8988T (cell line): ENCODE measurements at regions not wholly inside any gene's neighbourhood (a gene's known extent, or its start where the extent isn't known, plus 50 kb on each side); places are given as distances from the start of the nearest gene placed in this dataset.
"Not testable (repeated sequence)": the region's sequence is repeated elsewhere in the genome, so short reads cannot be mapped to it uniquely, and the experiment has no call there.

Experiments
- DNase-seq: peaks from one replicate; pipeline ENCODE4 v3.0.0; 2011

GRCh38 chr16:29179401-29180205 lies 194.8 kb downstream of the LAT start:
- DNase-seq: not testable (repeated sequence)

GRCh38 chr16:29177888-29178726 lies 193.3 kb downstream of the LAT start:
- not testable (repeated sequence) for DNase-seq

GRCh38 chr16:29177203-29177887 lies 192.5 kb downstream of the LAT start:
- not testable (repeated sequence) for DNase-seq

DNA sequence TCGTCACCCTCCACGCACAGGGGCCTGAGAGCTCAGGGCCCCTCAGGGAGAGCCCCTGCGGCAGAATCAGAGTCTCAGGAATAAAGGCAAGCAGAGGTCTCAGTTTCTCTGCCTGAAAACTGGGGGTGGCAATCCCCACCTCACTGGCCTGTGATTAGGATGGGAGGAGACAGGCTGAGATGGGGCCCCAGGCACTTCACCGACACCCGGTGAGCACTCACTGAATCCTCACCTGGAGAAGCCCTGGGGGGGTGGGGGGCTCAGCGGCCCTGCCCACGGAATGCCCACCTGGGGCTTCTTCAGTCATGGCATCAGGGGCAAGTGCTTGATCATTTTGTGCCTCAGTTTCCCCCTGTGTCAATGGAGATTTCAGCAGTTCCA lies 192.0 kb downstream of the LAT start:
- DNase-seq: not testable (repeated sequence)

GRCh38 chr16:29176154-29176470 lies 191.3 kb downstream of the LAT start:
- DNase-seq: not testable (repeated sequence)

GRCh38 chr16:29175411-29176153 lies 190.7 kb downstream of the LAT start:
- not testable (repeated sequence) for DNase-seq

GRCh38 chr16:29173371-29174305 lies 188.8 kb downstream of the LAT start:
- not testable (repeated sequence) for DNase-seq

- not testable (repeated sequence) for DNase-seq
Measured at GRCh38 chr16:29172098-29172724, 187.4 kb downstream of the LAT start.

GRCh38 chr16:29171296-29171695 lies 186.4 kb downstream of the LAT start:
- DNase-seq: not testable (repeated sequence)

DNA sequence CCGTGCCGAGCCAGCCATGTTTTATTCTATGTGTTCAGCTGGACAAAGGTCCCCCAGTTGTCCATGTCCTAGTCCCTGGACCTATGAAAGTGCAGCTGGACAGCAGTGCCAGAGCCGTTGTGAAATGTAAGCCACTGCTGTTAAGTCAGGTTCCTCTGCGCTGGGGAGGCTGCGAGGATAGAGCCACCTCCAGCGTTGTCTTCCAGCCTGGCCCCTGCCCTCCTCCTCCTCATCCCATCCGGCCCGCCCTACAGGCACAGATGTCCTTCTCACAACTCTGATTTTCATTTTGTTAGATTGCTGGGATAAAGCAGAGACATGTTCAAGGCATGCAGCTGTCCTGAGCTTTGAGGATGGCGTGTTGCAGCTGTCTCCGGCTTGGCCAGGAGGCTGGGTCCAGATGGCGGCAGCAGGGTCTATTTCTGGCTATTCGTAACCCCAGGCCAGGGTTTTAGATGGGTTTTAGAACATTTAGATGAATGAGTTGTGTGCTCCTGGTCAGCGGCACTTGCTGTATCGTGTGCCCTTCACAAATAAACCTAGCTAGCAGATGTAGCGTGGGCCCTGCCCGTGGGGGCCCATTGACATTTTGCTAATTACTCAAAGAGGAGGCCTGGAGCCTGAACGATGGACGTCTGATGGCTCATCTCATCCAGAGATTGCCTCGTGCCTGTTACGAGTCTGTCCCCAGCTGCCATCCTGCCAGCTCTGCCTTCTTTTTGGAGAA lies 185.7 kb downstream of the LAT start:
- not testable (repeated sequence) for DNase-seq

- not testable (repeated sequence) for DNase-seq
Measured at GRCh38 chr16:29169295-29169994, 184.6 kb downstream of the LAT start.

GRCh38 chr16:29168515-29169259 lies 183.8 kb downstream of the LAT start:
- DNase-seq: not testable (repeated sequence)

- not testable (repeated sequence) for DNase-seq
Measured at GRCh38 chr16:29164442-29165089, 179.7 kb downstream of the LAT start.

DNA sequence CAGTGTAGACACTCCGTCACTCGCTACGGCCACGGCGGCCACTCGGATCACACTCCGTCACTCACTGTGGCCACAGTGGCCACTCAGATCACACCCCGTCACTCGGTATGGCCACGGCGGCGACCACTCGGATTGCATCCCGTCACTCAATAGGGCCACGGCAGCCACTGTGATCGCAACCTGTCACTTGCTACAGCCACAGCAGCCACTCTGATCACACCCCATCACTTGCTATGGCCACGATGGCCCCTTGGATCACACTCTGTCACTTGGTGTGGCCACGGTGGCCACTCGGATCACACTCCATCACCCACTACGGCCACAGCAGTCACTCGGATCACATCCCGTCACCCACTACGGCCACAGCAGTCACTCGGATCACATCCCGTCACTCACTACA lies 175.3 kb downstream of the LAT start:
- not testable (repeated sequence) for DNase-seq

GRCh38 chr16:29159603-29160002 lies 174.8 kb downstream of the LAT start:
- DNase-seq: not testable (repeated sequence)

- DNase-seq: no peak
Measured at GRCh38 chr16:29158785-29159184, 173.9 kb downstream of the LAT start.

DNA sequence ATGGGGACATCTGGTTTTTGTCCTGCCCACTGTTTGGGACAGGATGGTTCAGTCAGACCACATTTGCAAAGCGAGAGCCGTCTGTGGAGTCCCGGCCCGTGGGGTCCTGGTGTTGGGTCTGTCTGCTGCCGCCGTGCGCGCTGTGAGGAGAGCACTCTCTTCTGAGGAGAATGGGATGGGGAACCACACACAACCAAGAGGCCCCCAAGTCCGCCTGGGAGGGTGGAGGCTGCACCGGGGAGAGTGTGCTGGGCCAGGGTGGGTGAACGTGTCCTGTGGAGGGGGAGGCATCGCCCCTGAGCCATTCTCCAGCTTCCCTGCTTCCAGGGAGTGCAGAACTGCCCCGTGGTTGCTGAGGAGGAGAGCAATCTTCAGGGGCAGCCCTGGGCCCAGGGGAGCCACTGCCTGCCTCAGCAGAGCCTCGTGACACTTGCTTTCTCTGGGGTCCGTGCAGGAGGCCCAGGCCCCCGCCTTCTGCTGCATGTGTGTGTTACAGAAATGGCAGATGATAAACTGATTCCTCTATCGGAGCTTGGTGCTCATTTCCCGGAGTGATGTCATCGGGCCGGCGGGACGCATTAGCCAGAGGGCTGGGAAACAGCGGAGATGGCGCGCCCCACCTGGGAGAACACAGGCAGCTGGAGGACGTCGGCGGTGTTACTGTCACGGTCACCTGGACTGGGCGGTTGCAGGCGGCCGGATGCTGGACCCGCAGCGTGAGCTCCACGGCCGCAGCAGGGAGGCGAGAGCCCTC lies 173.4 kb downstream of the LAT start:
- not testable (repeated sequence) for DNase-seq
